ENCODE measurements at regions not wholly inside any gene's neighbourhood (a gene's known extent, or its start where the extent isn't known, plus 50 kb on each side); places are given as distances from the start of the nearest gene placed in this dataset.
"Not testable (repeated sequence)": the region's sequence is repeated elsewhere in the genome, so short reads cannot be mapped to it uniquely, and the experiment has no call there.

- H3K9me3 Mint-ChIP-seq: peaks cover 0 to 14% (median 4%) of the 10 kb centered on the region in 3 donors
- H3K27me3 Mint-ChIP-seq, H3K4me3 Mint-ChIP-seq, H3K36me3 Mint-ChIP-seq, H3K4me1 Mint-ChIP-seq, H3K27ac Mint-ChIP-seq: not testable (repeated sequence)
Observed at GRCh38 chr6:115834542-115834941, 226.1 kb downstream of the FRK start.

- Mint-ChIP-seq H3K4me1 (no peaks in the 10 kb centered on the region), H3K9me3 (peaks cover 0 to 12% (median 4%) of the 10 kb centered on the region in 3 donors), H3K27ac (no peak overlapping the region), H3K36me3 (no peaks in the 10 kb centered on the region), H3K4me3 (no peak overlapping the region), H3K27me3 (no peaks in the 10 kb centered on the region)
Observed at GRCh38 chr6:115832786-115833185, 227.9 kb downstream of the FRK start.

GRCh38 chr6:115832186-115832585 is 228.5 kb downstream of the FRK start:
- no peak overlapping the region for H3K27ac Mint-ChIP-seq
- H3K27me3 Mint-ChIP-seq: no peaks in the 10 kb centered on the region
- H3K4me1 Mint-ChIP-seq: no peaks in the 10 kb centered on the region
- H3K9me3 Mint-ChIP-seq: peaks cover 0 to 12% (median 2%) of the 10 kb centered on the region in 3 donors
- no peaks in the 10 kb centered on the region for H3K36me3 Mint-ChIP-seq
- H3K4me3 Mint-ChIP-seq: no peak overlapping the region

- no peak overlapping the region for H3K4me3 Mint-ChIP-seq
- H3K36me3 Mint-ChIP-seq: no peaks in the 10 kb centered on the region
- no peaks in the 10 kb centered on the region for H3K4me1 Mint-ChIP-seq
- H3K27me3 Mint-ChIP-seq: no peaks in the 10 kb centered on the region
- H3K9me3 Mint-ChIP-seq: peaks cover 0 to 9% (median 0%) of the 10 kb centered on the region in 3 donors
- H3K27ac Mint-ChIP-seq: no peak overlapping the region
Observed at GRCh38 chr6:115830895-115831294, 229.8 kb downstream of the FRK start.

GRCh38 chr6:115821798-115822197 is 238.9 kb downstream of the FRK start:
- H3K9me3 Mint-ChIP-seq: peaks cover 5 to 6% (median 6%) of the 10 kb centered on the region in 3 donors
- H3K4me1 Mint-ChIP-seq: no peaks in the 10 kb centered on the region
- no peak overlapping the region for H3K27ac Mint-ChIP-seq
- peaks cover 4% of the 10 kb centered on the region for H3K36me3 Mint-ChIP-seq
- H3K27me3 Mint-ChIP-seq: peaks cover 2% of the 10 kb centered on the region
- no peak overlapping the region for H3K4me3 Mint-ChIP-seq

GRCh38 chr6:115819506-115819905 is 241.2 kb downstream of the FRK start:
- H3K4me1 Mint-ChIP-seq: no peaks in the 10 kb centered on the region
- peaks cover 4% of the 10 kb centered on the region for H3K36me3 Mint-ChIP-seq
- H3K27ac Mint-ChIP-seq: no peak overlapping the region
- no peak overlapping the region for H3K4me3 Mint-ChIP-seq
- H3K9me3 Mint-ChIP-seq: peaks cover 6 to 9% (median 6%) of the 10 kb centered on the region in 3 donors
- peaks cover 2% of the 10 kb centered on the region for H3K27me3 Mint-ChIP-seq

- Mint-ChIP-seq H3K4me1 (no peaks in the 10 kb centered on the region), H3K27me3 (peaks cover 2% of the 10 kb centered on the region), H3K9me3 (peaks cover 6 to 7% (median 6%) of the 10 kb centered on the region in 3 donors), H3K36me3 (peaks cover 4% of the 10 kb centered on the region), H3K27ac (no peak overlapping the region), H3K4me3 (no peak overlapping the region)
Observed at GRCh38 chr6:115817161-115817560, 243.5 kb downstream of the FRK start.

- Mint-ChIP-seq H3K4me3 (no peak overlapping the region), H3K27me3 (no peaks in the 10 kb centered on the region), H3K27ac (no peak overlapping the region), H3K4me1 (no peaks in the 10 kb centered on the region), H3K36me3 (peaks cover 4% of the 10 kb centered on the region), H3K9me3 (peaks cover 5 to 7% (median 6%) of the 10 kb centered on the region in 3 donors)
Observed at GRCh38 chr6:115814907-115815306, 245.8 kb downstream of the FRK start.

GRCh38 chr6:115811541-115811940 is 249.2 kb downstream of the FRK start:
- Mint-ChIP-seq H3K27me3 (no peaks in the 10 kb centered on the region), H3K4me3 (no peak overlapping the region), H3K36me3 (no peaks in the 10 kb centered on the region)

GRCh38 chr6:115798229-115798628 is 262.5 kb downstream of the FRK start:
- H3K36me3 Mint-ChIP-seq: no peaks in the 10 kb centered on the region

More at GRCh38 chr6:115811541-115811940, 249.2 kb downstream of the FRK start:
- no peaks in the 10 kb centered on the region for H3K4me1 Mint-ChIP-seq
- H3K9me3 Mint-ChIP-seq: peaks cover 0 to 3% (median 2%) of the 10 kb centered on the region in 3 donors
- H3K27ac Mint-ChIP-seq: no peak overlapping the region

GRCh38 chr6:115796829-115797228 is 263.9 kb downstream of the FRK start:
- no peak overlapping the region for H3K4me3 Mint-ChIP-seq
- no peaks in the 10 kb centered on the region for H3K27me3 Mint-ChIP-seq
- no peaks in the 10 kb centered on the region for H3K4me1 Mint-ChIP-seq
- no peak overlapping the region for H3K27ac Mint-ChIP-seq
- no peaks in the 10 kb centered on the region for H3K9me3 Mint-ChIP-seq
- H3K36me3 Mint-ChIP-seq: no peaks in the 10 kb centered on the region

More at GRCh38 chr6:115798229-115798628, 262.5 kb downstream of the FRK start:
- H3K4me3 Mint-ChIP-seq: no peak overlapping the region
- no peaks in the 10 kb centered on the region for H3K27me3 Mint-ChIP-seq
- no peaks in the 10 kb centered on the region for H3K4me1 Mint-ChIP-seq
- no peak overlapping the region for H3K27ac Mint-ChIP-seq
- no peaks in the 10 kb centered on the region for H3K9me3 Mint-ChIP-seq

GRCh38 chr6:115796061-115796460 is 264.6 kb downstream of the FRK start:
- Mint-ChIP-seq H3K27me3 (no peaks in the 10 kb centered on the region), H3K4me1 (no peaks in the 10 kb centered on the region), H3K9me3 (peaks cover 0 to 1% (median 0%) of the 10 kb centered on the region in 3 donors), H3K36me3 (no peaks in the 10 kb centered on the region), H3K27ac (no peak overlapping the region), H3K4me3 (no peak overlapping the region)

- H3K27ac Mint-ChIP-seq: no peak overlapping the region
- peaks cover 0 to 3% (median 1%) of the 10 kb centered on the region in 3 donors for H3K9me3 Mint-ChIP-seq
- no peaks in the 10 kb centered on the region for H3K4me1 Mint-ChIP-seq
Observed at GRCh38 chr6:115783402-115784061, 277.2 kb downstream of the FRK start.

GRCh38 chr6:115782612-115783011 is 278.1 kb downstream of the FRK start:
- no peaks in the 10 kb centered on the region for H3K36me3 Mint-ChIP-seq
- H3K4me1 Mint-ChIP-seq: no peaks in the 10 kb centered on the region
- H3K9me3 Mint-ChIP-seq: peaks cover 0 to 3% (median 3%) of the 10 kb centered on the region in 3 donors
- H3K27ac Mint-ChIP-seq: no peak overlapping the region
- H3K27me3 Mint-ChIP-seq: no peaks in the 10 kb centered on the region
- H3K4me3 Mint-ChIP-seq: no peak overlapping the region

More at GRCh38 chr6:115783402-115784061, 277.2 kb downstream of the FRK start:
- Mint-ChIP-seq H3K27me3 (no peaks in the 10 kb centered on the region), H3K4me3 (no peak overlapping the region), H3K36me3 (no peaks in the 10 kb centered on the region)

- Mint-ChIP-seq H3K36me3 (no peaks in the 10 kb centered on the region), H3K27ac (no peak overlapping the region), H3K4me1 (no peaks in the 10 kb centered on the region), H3K4me3 (no peak overlapping the region), H3K27me3 (no peaks in the 10 kb centered on the region), H3K9me3 (peaks cover 0 to 5% (median 0%) of the 10 kb centered on the region in 3 donors)
Observed at GRCh38 chr6:115773741-115774140, 286.9 kb downstream of the FRK start.

- Mint-ChIP-seq H3K9me3 (peaks cover 0 to 3% (median 0%) of the 10 kb centered on the region in 3 donors), H3K4me1 (no peaks in the 10 kb centered on the region), H3K27me3 (no peaks in the 10 kb centered on the region), H3K36me3 (no peaks in the 10 kb centered on the region), H3K27ac (no peak overlapping the region), H3K4me3 (no peak overlapping the region)
Observed at GRCh38 chr6:115770851-115771250, 289.8 kb downstream of the FRK start.

Data from IgD-negative memory B cell (primary cell).